ENCODE measurements at regions not wholly inside any gene's neighbourhood (a gene's known extent, or its start where the extent isn't known, plus 50 kb on each side); places are given as distances from the start of the nearest gene placed in this dataset.
"Not testable (repeated sequence)": the region's sequence is repeated elsewhere in the genome, so short reads cannot be mapped to it uniquely, and the experiment has no call there.

DNA sequence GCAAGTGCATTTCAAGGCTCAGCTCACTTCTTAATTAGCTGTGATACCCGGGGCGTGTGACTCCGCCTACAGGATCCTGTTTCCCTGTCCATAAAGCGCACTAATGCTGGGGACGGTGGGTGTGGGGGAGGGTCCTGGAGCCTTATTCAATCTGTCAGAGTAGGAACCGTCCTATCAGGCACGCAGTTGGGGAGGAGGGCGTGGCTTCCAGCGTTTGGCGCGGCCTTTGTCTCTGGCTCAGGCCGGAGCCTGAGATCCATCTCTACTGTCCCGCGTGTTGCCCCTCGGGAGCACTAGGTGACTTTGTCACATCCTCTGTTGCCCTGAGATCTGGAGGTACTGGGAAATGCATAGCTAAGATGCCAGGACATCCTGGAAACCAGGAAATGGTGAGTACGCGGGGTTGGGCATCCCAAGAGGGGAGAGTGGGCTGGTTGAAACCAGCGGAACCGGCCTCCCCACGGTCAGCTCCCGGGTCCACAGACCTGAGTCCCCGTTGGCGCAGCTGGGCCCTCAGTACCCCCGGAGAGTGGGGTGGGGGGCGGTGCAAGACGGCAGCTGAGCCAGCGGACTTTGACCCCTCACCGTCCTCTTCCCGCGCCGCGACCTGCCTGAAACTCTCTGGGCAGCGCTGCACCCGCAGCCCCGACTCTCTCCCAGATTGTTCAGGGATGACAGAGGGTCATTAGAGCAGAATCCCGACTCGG lies 104.4 kb upstream of the ZNF92 start:
- TF ChIP-seq CTCF (IDR thresholded peaks at IDR 0.05), result no peak
- peak; percentile 92 for ATAC-seq (ENCODE audit: low FRiP score)
- peak; percentile 38 for DNase-seq (ENCODE audit: low spot score)

GRCh38 chr7:65268782-65269149 lies 104.9 kb upstream of the ZNF92 start:
- ATAC-seq (ENCODE audit: low FRiP score), result no peak
- TF ChIP-seq CTCF (IDR thresholded peaks at IDR 0.05), result no peak
- no peak for DNase-seq (ENCODE audit: low spot score)

- DNase-seq (ENCODE audit: low spot score) (no peak), ATAC-seq (ENCODE audit: low FRiP score) (no peak)
- TF ChIP-seq CTCF (IDR thresholded peaks at IDR 0.05), result no peak
Observed at GRCh38 chr7:65265933-65266519, 107.6 kb upstream of the ZNF92 start.

GRCh38 chr7:65264258-65264657 lies 109.4 kb upstream of the ZNF92 start:
- TF ChIP-seq CTCF (IDR thresholded peaks at IDR 0.05), result no peak
- ATAC-seq (ENCODE audit: low FRiP score), result no peak
- DNase-seq (ENCODE audit: low spot score), result no peak

DNA sequence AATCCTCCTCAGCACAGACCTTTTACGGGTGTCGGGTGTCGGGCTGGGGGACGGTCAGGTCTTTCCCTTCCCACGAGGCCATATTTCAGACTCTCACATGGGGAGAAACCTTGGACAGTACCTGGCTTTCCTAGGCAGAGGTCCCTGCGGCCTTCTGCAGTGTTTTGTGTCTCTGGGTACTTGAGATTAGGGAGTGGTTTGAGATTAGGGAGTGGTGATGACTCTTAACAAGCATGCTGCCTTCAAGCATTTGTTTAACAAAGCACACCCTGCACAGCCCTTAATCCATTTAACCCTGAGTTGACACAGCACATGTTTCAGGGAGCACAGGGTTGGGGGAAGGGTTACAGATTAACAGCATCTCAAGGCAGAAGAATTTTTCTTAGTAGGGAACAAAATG lies 113.0 kb upstream of the ZNF92 start:
- not testable (repeated sequence) for ATAC-seq (ENCODE audit: low FRiP score); DNase-seq (ENCODE audit: low spot score)

DNA sequence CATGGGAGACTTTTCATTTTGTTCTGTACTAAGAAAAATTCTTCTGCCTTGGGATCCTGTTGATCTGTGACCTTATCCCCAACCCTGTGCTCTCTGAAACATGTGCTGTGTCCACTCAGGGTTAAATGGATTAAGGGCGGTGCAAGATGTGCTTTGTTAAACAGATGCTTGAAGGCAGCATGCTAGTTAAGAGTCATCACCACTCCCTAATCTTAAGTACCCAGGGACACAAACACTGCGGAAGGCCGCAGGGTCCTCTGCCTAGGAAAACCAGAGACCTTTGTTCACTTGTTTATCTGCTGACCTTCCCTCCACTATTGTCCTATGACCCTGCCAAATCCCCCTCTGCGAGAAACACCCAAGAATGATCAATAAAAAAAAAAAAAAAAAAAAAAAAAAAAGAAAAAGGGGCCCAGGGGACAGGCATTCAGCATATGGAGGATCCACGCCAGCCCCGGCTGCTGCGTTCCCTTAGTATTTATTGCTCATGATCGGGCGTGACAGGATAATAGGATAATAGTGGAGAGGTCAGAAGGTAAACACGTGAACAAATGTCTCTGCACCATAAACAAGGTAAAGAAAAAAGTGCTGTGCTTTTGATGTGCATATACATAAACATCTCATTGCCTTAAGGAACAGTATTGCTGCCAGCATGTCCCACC lies 113.7 kb upstream of the ZNF92 start:
- not testable (repeated sequence) for DNase-seq (ENCODE audit: low spot score); ATAC-seq (ENCODE audit: low FRiP score)

DNA sequence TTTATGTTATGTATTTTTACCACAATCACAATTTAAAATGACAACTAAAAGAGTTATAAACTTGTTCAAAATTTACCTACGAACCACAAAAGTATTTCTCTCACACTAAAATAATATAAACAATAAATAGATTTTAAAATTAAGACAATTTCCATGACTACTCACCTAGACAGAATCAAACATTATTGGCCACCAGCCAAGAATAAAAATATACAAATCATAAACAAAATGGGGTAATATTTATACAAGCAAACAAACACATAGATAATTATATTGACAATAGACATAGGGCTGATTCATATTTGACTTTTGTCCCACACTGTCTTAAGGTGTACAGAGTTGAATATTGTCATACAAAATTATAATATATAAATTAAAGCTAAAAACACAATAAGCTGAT lies 119.6 kb upstream of the ZNF92 start:
- TF ChIP-seq CTCF (IDR thresholded peaks at IDR 0.05), result no peak
- DNase-seq (ENCODE audit: low spot score), result no peak

More for the DNA sequence above, 119.6 kb upstream of the ZNF92 start:
- no peak for ATAC-seq (ENCODE audit: low FRiP score)

Measured in omental fat pad (tissue), 3 donors.